ENCODE measurements at regions not wholly inside any gene's neighbourhood (a gene's known extent, or its start where the extent isn't known, plus 50 kb on each side); places are given as distances from the start of the nearest gene placed in this dataset.

- TF ChIP-seq CTCF (IDR thresholded peaks at IDR 0.05; ENCODE audit: unreplicated experiment in 3 of 3), result no peak
- H3K9me3 Mint-ChIP-seq, result peaks cover 5% of the 10 kb centered on the region
- H3K4me1 Mint-ChIP-seq, result no peaks in the 10 kb centered on the region
- no peaks in the 10 kb centered on the region for H3K36me3 Mint-ChIP-seq (ENCODE audit: low read depth)
- peaks cover 3% of the 10 kb centered on the region for H3K27me3 Mint-ChIP-seq (ENCODE audit: low read depth)
- no peak overlapping the region for H3K4me3 Mint-ChIP-seq
- no peak overlapping the region for H3K27ac Mint-ChIP-seq
Measured at GRCh38 chr22:44650806-44651205, 51.2 kb upstream of the PRR5 start.

- peaks cover 8% of the 10 kb centered on the region for H3K27me3 Mint-ChIP-seq (ENCODE audit: low read depth)
- H3K27ac Mint-ChIP-seq, result no peak overlapping the region
- no peak overlapping the region for H3K4me3 Mint-ChIP-seq
- peaks cover 9% of the 10 kb centered on the region for H3K9me3 Mint-ChIP-seq
- H3K4me1 Mint-ChIP-seq, result peaks cover 10% of the 10 kb centered on the region
- no peaks in the 10 kb centered on the region for H3K36me3 Mint-ChIP-seq (ENCODE audit: low read depth)
- no peak for TF ChIP-seq CTCF (IDR thresholded peaks at IDR 0.05; ENCODE audit: unreplicated experiment in 3 of 3)
Measured at GRCh38 chr22:44648821-44649565, 53.0 kb upstream of the PRR5 start.

- Mint-ChIP-seq H3K9me3 (peaks cover 9% of the 10 kb centered on the region), H3K4me3 (no peak overlapping the region), H3K36me3 (ENCODE audit: low read depth) (no peaks in the 10 kb centered on the region), H3K4me1 (peaks cover 10% of the 10 kb centered on the region), H3K27ac (no peak overlapping the region), H3K27me3 (ENCODE audit: low read depth) (peaks cover 9% of the 10 kb centered on the region)
- TF ChIP-seq CTCF (IDR thresholded peaks at IDR 0.05; ENCODE audit: unreplicated experiment in 3 of 3), result no peak
Measured at GRCh38 chr22:44648085-44648820, 53.8 kb upstream of the PRR5 start.

GRCh38 chr22:44647141-44647540 lies 54.9 kb upstream of the PRR5 start:
- H3K27me3 Mint-ChIP-seq (ENCODE audit: low read depth), result peaks cover 13% of the 10 kb centered on the region
- H3K9me3 Mint-ChIP-seq, result peaks cover 9% of the 10 kb centered on the region
- peaks cover 12% of the 10 kb centered on the region for H3K4me1 Mint-ChIP-seq
- no peak overlapping the region for H3K4me3 Mint-ChIP-seq
- no peaks in the 10 kb centered on the region for H3K36me3 Mint-ChIP-seq (ENCODE audit: low read depth)
- TF ChIP-seq CTCF (IDR thresholded peaks at IDR 0.05; ENCODE audit: unreplicated experiment in 3 of 3), result no peak
- no peak overlapping the region for H3K27ac Mint-ChIP-seq

- Mint-ChIP-seq H3K36me3 (ENCODE audit: low read depth) (no peaks in the 10 kb centered on the region), H3K4me1 (peaks cover 14% of the 10 kb centered on the region), H3K4me3 (no peak overlapping the region), H3K9me3 (peaks cover 9% of the 10 kb centered on the region), H3K27ac (no peak overlapping the region), H3K27me3 (ENCODE audit: low read depth) (peaks cover 13% of the 10 kb centered on the region)
- TF ChIP-seq CTCF (IDR thresholded peaks at IDR 0.05; ENCODE audit: unreplicated experiment in 3 of 3), result no peak
Measured at GRCh38 chr22:44646668-44647067, 55.3 kb upstream of the PRR5 start.

Data from nephron (organoid).